ENCODE measurements at regions not wholly inside any gene's neighbourhood (a gene's known extent, or its start where the extent isn't known, plus 50 kb on each side); places are given as distances from the start of the nearest gene placed in this dataset.

DNA sequence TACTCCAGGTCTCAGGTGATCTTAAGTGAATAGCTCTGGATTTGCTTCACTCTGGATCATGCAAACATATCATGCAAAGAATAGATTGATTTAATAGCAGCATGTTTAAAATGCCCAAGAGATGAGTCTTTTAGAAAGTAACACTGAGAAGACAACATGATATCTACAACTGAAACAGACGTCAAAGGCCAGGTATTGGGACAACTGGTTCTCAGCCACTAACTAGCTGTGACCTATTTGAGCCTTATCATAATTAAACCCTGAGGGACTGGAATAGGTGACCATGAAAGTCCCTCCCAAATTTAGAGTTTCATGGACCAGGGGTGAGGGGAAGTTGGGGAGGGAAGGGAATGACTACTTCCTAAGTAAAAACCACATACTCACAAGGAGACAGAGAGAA is 95.7 kb downstream of the NIBAN1 start (continued):
- TF ChIP-seq TEAD4 (IDR thresholded peaks at IDR 0.05; ENCODE audit: low read depth, low read length), result no peak

- H3K4me2 ChIP-seq (ENCODE audit: insufficient read depth in 1 of 2, low read depth in 2 of 2, low read length in 2 of 2), result no peak overlapping the region
- H3K4me3 ChIP-seq (ENCODE audit: extremely low read depth in 1 of 4, insufficient read depth in 2 of 4, low read depth in 3 of 4, low read length in 4 of 4), result no peak overlapping the region
- H4K20me1 ChIP-seq (replicated peaks in 1 of 2; ENCODE audit: control insufficient read depth in 1 of 2, insufficient read depth in 2 of 2, low read length in 2 of 2), result no peaks in the 10 kb centered on the region
- no peak overlapping the region for H2AFZ ChIP-seq (ENCODE audit: low read length)
- peaks cover 0 to 1% (median 0%) of the 10 kb centered on the region in 4 experiments; a peak in 2 of 7 replicates for H3K27me3 ChIP-seq (replicated peaks in 1 of 4; ENCODE audit: control insufficient read depth in 3 of 4, extremely low read depth in 1 of 4, insufficient read depth in 3 of 4, low read length in 3 of 4)
- CTCF ChIA-PET (ENCODE audit: partially characterized antibody), result no interaction called here
- no peak overlapping the region for H3K23ac ChIP-seq (ENCODE audit: insufficient read length)
- H3K4me1 ChIP-seq (replicated peaks in 1 of 4; ENCODE audit: control insufficient read depth in 3 of 4, insufficient read depth in 4 of 4, low read length in 3 of 4), result no peaks in the 10 kb centered on the region
- H3K23me2 ChIP-seq (ENCODE audit: low read depth, low read length), result no peaks in the 10 kb centered on the region
- no peak overlapping the region for H4K5ac ChIP-seq (ENCODE audit: insufficient read length, low read depth, low read length)
- H3K18ac ChIP-seq (ENCODE audit: extremely low read depth, low read length), result no peak overlapping the region
- no peak overlapping the region for H3K14ac ChIP-seq (ENCODE audit: insufficient read length)
- no peak overlapping the region for H2BK120ac ChIP-seq (replicated peaks; ENCODE audit: low read depth, low read length)
- FAIRE-seq (no peak), DNase-seq (ENCODE audit: low read depth in 1 of 2, low spot score in 2 of 2) (no peak)
- no peak overlapping the region for H2BK5ac ChIP-seq (ENCODE audit: low read depth, low read length)
- H4K8ac ChIP-seq (ENCODE audit: extremely low read depth, insufficient read depth, low read length), result no peak overlapping the region
- no peak overlapping the region for H4K91ac ChIP-seq (replicated peaks; ENCODE audit: insufficient read length, low read length)
- H3K4ac ChIP-seq (replicated peaks; ENCODE audit: insufficient read length, low read depth, low read length), result no peak overlapping the region
- POLR2A ChIA-PET (ENCODE audit: partially characterized antibody), result no interaction called here
- no peak overlapping the region for H2BK12ac ChIP-seq (ENCODE audit: low read depth, low read length)
- H3K79me1 ChIP-seq (ENCODE audit: low read depth, low read length), result no peaks in the 10 kb centered on the region
- no peak overlapping the region for H2BK15ac ChIP-seq (ENCODE audit: low read length)
- H3K36me3 ChIP-seq (ENCODE audit: control insufficient read depth in 2 of 4, insufficient read depth in 4 of 4, low read length in 3 of 4), result no peaks in the 10 kb centered on the region; a peak in 1 of 8 replicates
- no peak overlapping the region for H3K27ac ChIP-seq (ENCODE audit: low read depth, low read length)
- H2BK20ac ChIP-seq (ENCODE audit: low read length), result no peak overlapping the region
- no peak overlapping the region for H2AK5ac ChIP-seq (ENCODE audit: low read depth, low read length)
- no peak overlapping the region for H3K56ac ChIP-seq (replicated peaks; ENCODE audit: insufficient read length, low read depth, low read length)
- H3K9me3 ChIP-seq (ENCODE audit: insufficient read depth in 2 of 2, low read depth in 1 of 2, low read length in 1 of 2), result no peaks in the 10 kb centered on the region
- H3K79me2 ChIP-seq (ENCODE audit: control insufficient read depth in 1 of 2, insufficient read depth in 2 of 2, low read length in 2 of 2), result no peaks in the 10 kb centered on the region
- no peak overlapping the region for H3K9ac ChIP-seq (replicated peaks in 1 of 4; ENCODE audit: extremely low read depth in 1 of 4, low read depth in 3 of 4, low read length in 3 of 4)
- no peak for TF ChIP-seq RXRA (IDR thresholded peaks at IDR 0.05; ENCODE audit: insufficient read depth, low read depth, low read length)
- no peak for TF ChIP-seq NANOG (IDR thresholded peaks at IDR 0.05; ENCODE audit: insufficient read depth, low read depth, low read length, poor library complexity, severe bottlenecking)
- no peak for TF ChIP-seq CEBPB (IDR thresholded peaks at IDR 0.05; ENCODE audit: low read depth, low read length)
- TF ChIP-seq EGR1 (IDR thresholded peaks at IDR 0.05; ENCODE audit: borderline replicate concordance, low read depth, low read length), result no peak
- TF ChIP-seq MAX (IDR thresholded peaks at IDR 0.05), result no peak
- no peak for TF ChIP-seq GTF2F1 (IDR thresholded peaks at IDR 0.05; ENCODE audit: borderline replicate concordance, low read depth, low read length)
- TF ChIP-seq EP300 (IDR thresholded peaks at IDR 0.05; ENCODE audit: borderline replicate concordance in 1 of 2, low read depth in 2 of 2, low read length in 2 of 2), result no peak
- TF ChIP-seq EZH2 (IDR thresholded peaks at IDR 0.05; ENCODE audit: low read depth, low read length, severe bottlenecking), result no peak
- no peak for TF ChIP-seq FOSL1 (IDR thresholded peaks at IDR 0.05; ENCODE audit: insufficient read depth, low read depth, low read length)
- TF ChIP-seq BACH1 (IDR thresholded peaks at IDR 0.05; ENCODE audit: low read length), result no peak
- TF ChIP-seq SP1 (IDR thresholded peaks at IDR 0.05; ENCODE audit: low read depth, low read length), result no peak
- no peak for TF ChIP-seq KDM1A (IDR thresholded peaks at IDR 0.05; ENCODE audit: borderline replicate concordance, low read length)
- no peak for TF ChIP-seq POU5F1 (IDR thresholded peaks at IDR 0.05; ENCODE audit: low read depth, low read length)
Observed at GRCh38 chr1:184878002-184878401, 96.3 kb downstream of the NIBAN1 start.
